HEK293T (cell line): ENCODE measurements at regions not wholly inside any gene's neighbourhood (a gene's known extent, or its start where the extent isn't known, plus 50 kb on each side); places are given as distances from the start of the nearest gene placed in this dataset.

ENCODE experiments used
- CTCF ChIA-PET: fragments of 350-600 bp; formaldehyde crosslinking; extraction: SDS; loops from one replicate; lab custom pipeline; 2021; ENCODE audit warnings: antibody characterized with exemption, inconsistent platforms; lab: Yijun Ruan, JAX
- POLR2A ChIA-PET: fragments of 350-600 bp; formaldehyde crosslinking; extraction: SDS; loops from one replicate; lab custom pipeline; 2020; ENCODE audit warnings: antibody characterized with exemption, inconsistent platforms; lab: Yijun Ruan, JAX
- DNase-seq: peaks from one replicate; pipeline ENCODE4 v3.0.0; 2012; ENCODE audit warnings: mixed read lengths; ENCODE audit errors: extremely low spot score
- ARNT ChIP-seq: fragments of 450-650 bp; IDR thresholded peaks from 2 replicates; pipeline ENCODE4 v1.6.1; 2017; ENCODE audit warnings: mild to moderate bottlenecking
- BHLHE40 ChIP-seq: fragments of 450-650 bp; IDR thresholded peaks from 2 replicates; pipeline ENCODE4 v1.6.1; 2016; ENCODE audit warnings: mild to moderate bottlenecking, moderate library complexity, borderline replicate concordance
- CTBP1 ChIP-seq: fragments of 450-650 bp; IDR thresholded peaks from 2 replicates; pipeline ENCODE4 v1.6.1; 2016; ENCODE audit warnings: borderline replicate concordance
- ELF4 ChIP-seq: fragments of 450-650 bp; IDR thresholded peaks from 2 replicates; pipeline ENCODE4 v1.6.1; 2017; ENCODE audit warnings: antibody characterized with exemption
- FOXA1 ChIP-seq: fragments of 450-650 bp; IDR thresholded peaks from 2 replicates; pipeline ENCODE4 v1.6.1; 2016; ENCODE audit warnings: mild to moderate bottlenecking
- FOXK2 ChIP-seq: fragments of 450-650 bp; IDR thresholded peaks from 2 replicates; pipeline ENCODE4 v1.6.1; 2016; ENCODE audit warnings: mild to moderate bottlenecking
- FOXM1 ChIP-seq: fragments of 450-650 bp; IDR thresholded peaks from 2 replicates; pipeline ENCODE4 v1.6.1; 2017; ENCODE audit warnings: mild to moderate bottlenecking, borderline replicate concordance
- HDGF ChIP-seq: fragments of 450-650 bp; IDR thresholded peaks from 2 replicates; pipeline ENCODE4 v1.6.1; 2017; ENCODE audit warnings: antibody characterized with exemption, borderline replicate concordance
- L3MBTL2 ChIP-seq: fragments of 450-650 bp; conservative IDR thresholded peaks from 2 replicates; pipeline ENCODE4 v1.6.1; 2016; ENCODE audit warnings: mild to moderate bottlenecking
- LEF1 ChIP-seq: fragments of 450-650 bp; IDR thresholded peaks from 2 replicates; pipeline ENCODE4 v1.6.1; 2017; ENCODE audit warnings: mild to moderate bottlenecking, borderline replicate concordance
- NFRKB ChIP-seq: fragments of 450-650 bp; IDR thresholded peaks from 2 replicates; pipeline ENCODE4 v1.6.1; 2016; ENCODE audit warnings: mild to moderate bottlenecking, moderate library complexity
- PKNOX1 ChIP-seq: fragments of 450-650 bp; IDR thresholded peaks from 2 replicates; pipeline ENCODE4 v1.6.1; 2016
- SP1 ChIP-seq: fragments of 450-650 bp; IDR thresholded peaks from 2 replicates; pipeline ENCODE4 v1.6.1; 2017
- SUZ12 ChIP-seq: fragments of 450-650 bp; IDR thresholded peaks from 2 replicates; pipeline ENCODE4 v1.6.1; 2016; ENCODE audit warnings: mild to moderate bottlenecking
- TARDBP ChIP-seq: fragments of 450-650 bp; IDR thresholded peaks from 2 replicates; pipeline ENCODE4 v1.6.1; 2016
- ZNF384 ChIP-seq: fragments of 450-650 bp; IDR thresholded peaks from 2 replicates; pipeline ENCODE4 v1.6.1; 2016

- POLR2A ChIA-PET, result no interaction called here
- CTCF ChIA-PET, result interaction anchor here (0.6 kb wide), 1 partner anchor 20 kb away, joined by 4 read pairs; no protein-coding TSS in a partner anchor
- no peak for DNase-seq
- no peak for TF ChIP-seq ARNT
- TF ChIP-seq ZNF384, result peak; percentile 61
These were observed 180.5 kb downstream of the TGFB2 start for GRCh38 chr1:218525451-218526197.

- no peak for TF ChIP-seq TARDBP
- TF ChIP-seq ZNF384, result no peak
- no peak for TF ChIP-seq LEF1
- TF ChIP-seq NFRKB, result no peak
- TF ChIP-seq L3MBTL2, result no peak
- no peak for TF ChIP-seq ARNT
- no peak for TF ChIP-seq FOXM1
- no peak for TF ChIP-seq FOXK2
- TF ChIP-seq SUZ12, result no peak
- TF ChIP-seq SP1, result no peak
- no peak for TF ChIP-seq FOXA1
- TF ChIP-seq ELF4, result no peak
- no peak for TF ChIP-seq CTBP1
- no peak for TF ChIP-seq BHLHE40
- no peak for TF ChIP-seq HDGF
- no peak for TF ChIP-seq PKNOX1
- POLR2A ChIA-PET, result no interaction called here
- DNase-seq, result no peak
- CTCF ChIA-PET, result no interaction called here
These were observed 181.1 kb downstream of the TGFB2 start for GRCh38 chr1:218526198-218526580.

GRCh38 chr1:218527737-218528136 lies 182.6 kb downstream of the TGFB2 start:
- no peak for DNase-seq
- CTCF ChIA-PET, result no interaction called here
- TF ChIP-seq ELF4 (no peak), BHLHE40 (no peak), ARNT (no peak), PKNOX1 (no peak), SUZ12 (no peak), CTBP1 (no peak), TARDBP (no peak), LEF1 (no peak), L3MBTL2 (no peak), NFRKB (no peak), FOXK2 (no peak), FOXM1 (no peak), SP1 (no peak), HDGF (no peak), ZNF384 (no peak), FOXA1 (no peak)
- POLR2A ChIA-PET, result no interaction called here

- TF ChIP-seq HDGF (no peak), NFRKB (no peak), ARNT (no peak), BHLHE40 (no peak), SP1 (no peak), CTBP1 (no peak), PKNOX1 (no peak), SUZ12 (no peak), FOXM1 (no peak), L3MBTL2 (no peak), FOXA1 (no peak), ELF4 (no peak), LEF1 (no peak), FOXK2 (no peak), ZNF384 (no peak), TARDBP (no peak)
- no peak for DNase-seq
- ChIA-PET CTCF (interaction anchor here (0.6 kb wide), 1 partner anchor 10 kb away, joined by 4 read pairs; no protein-coding TSS in a partner anchor), POLR2A (interaction anchor here (0.8 kb wide), 1 partner anchor 59 kb away, joined by 3 read pairs; no protein-coding TSS in a partner anchor)
These were observed 184.6 kb downstream of the TGFB2 start for GRCh38 chr1:218529646-218530300.

- no peak for DNase-seq
- POLR2A ChIA-PET, result no interaction called here
- CTCF ChIA-PET, result no interaction called here
- TF ChIP-seq PKNOX1 (no peak), NFRKB (no peak), SUZ12 (no peak), ELF4 (no peak), FOXA1 (no peak), ZNF384 (no peak), BHLHE40 (no peak), CTBP1 (no peak)
These were observed 186.8 kb downstream of the TGFB2 start for GRCh38 chr1:218531936-218532335.
